ENCODE measurements at regions not wholly inside any gene's neighbourhood (a gene's known extent, or its start where the extent isn't known, plus 50 kb on each side); places are given as distances from the start of the nearest gene placed in this dataset.

- H3K4me1 ChIP-seq (ENCODE audit: control insufficient read depth, low read length), result no peaks in the 10 kb centered on the region
- H4K20me1 ChIP-seq (ENCODE audit: control insufficient read depth, insufficient read depth, low read depth, low read length), result no peaks in the 10 kb centered on the region
- H3K4me2 ChIP-seq (ENCODE audit: low read length), result no peak overlapping the region
- H3K79me2 ChIP-seq (ENCODE audit: control insufficient read depth, low read length), result no peaks in the 10 kb centered on the region
- TF ChIP-seq CTCF (IDR thresholded peaks at IDR 0.05; ENCODE audit: low read depth, low read length, poor library complexity, severe bottlenecking), result no peak
- no peak for TF ChIP-seq EZH2phosphoT487 (IDR thresholded peaks at IDR 0.05; ENCODE audit: borderline replicate concordance, low read length)
- H3K36me3 ChIP-seq (ENCODE audit: control insufficient read depth, low read length), result no peaks in the 10 kb centered on the region
- no peaks in the 10 kb centered on the region for H3K9me3 ChIP-seq (ENCODE audit: control insufficient read depth, insufficient read depth, low read length)
- no peaks in the 10 kb centered on the region for H3K27me3 ChIP-seq (ENCODE audit: control insufficient read depth, low read length)
- H3K4me3 ChIP-seq (ENCODE audit: low read length), result no peak overlapping the region
- H3K27ac ChIP-seq (ENCODE audit: low read depth, low read length), result no peak overlapping the region
- H3F3A ChIP-seq (ENCODE audit: control insufficient read depth, insufficient read depth), result no peaks in the 10 kb centered on the region
- H3K9me2 ChIP-seq (replicated peaks; ENCODE audit: control insufficient read depth, low read length), result no peaks in the 10 kb centered on the region
These were observed 366.0 kb downstream of the TTLL7 start for GRCh38 chr1:83632906-83633305.

GRCh38 chr1:83631851-83632250 is 367.1 kb downstream of the TTLL7 start:
- Histone ChIP-seq H3K4me2 (ENCODE audit: low read length) (no peak overlapping the region), H3K9me2 (replicated peaks; ENCODE audit: control insufficient read depth, low read length) (no peaks in the 10 kb centered on the region), H3K36me3 (ENCODE audit: control insufficient read depth, low read length) (no peaks in the 10 kb centered on the region), H3K27ac (ENCODE audit: low read depth, low read length) (no peak overlapping the region), H3K4me1 (ENCODE audit: control insufficient read depth, low read length) (peaks cover 2% of the 10 kb centered on the region), H3K4me3 (ENCODE audit: low read length) (no peak overlapping the region), H3K9me3 (ENCODE audit: control insufficient read depth, insufficient read depth, low read length) (no peaks in the 10 kb centered on the region), H4K20me1 (ENCODE audit: control insufficient read depth, insufficient read depth, low read depth, low read length) (no peaks in the 10 kb centered on the region), H3K79me2 (ENCODE audit: control insufficient read depth, low read length) (no peaks in the 10 kb centered on the region), H3F3A (ENCODE audit: control insufficient read depth, insufficient read depth) (no peaks in the 10 kb centered on the region), H3K27me3 (ENCODE audit: control insufficient read depth, low read length) (no peaks in the 10 kb centered on the region)
- TF ChIP-seq CTCF (IDR thresholded peaks at IDR 0.05; ENCODE audit: low read depth, low read length, poor library complexity, severe bottlenecking) (no peak), EZH2phosphoT487 (IDR thresholded peaks at IDR 0.05; ENCODE audit: borderline replicate concordance, low read length) (no peak)

GRCh38 chr1:83627045-83627444 is 371.9 kb downstream of the TTLL7 start:
- Histone ChIP-seq H3K79me2 (ENCODE audit: control insufficient read depth, low read length) (no peaks in the 10 kb centered on the region), H3K9me2 (replicated peaks; ENCODE audit: control insufficient read depth, low read length) (no peaks in the 10 kb centered on the region), H3K4me2 (ENCODE audit: low read length) (no peak overlapping the region), H3K27me3 (ENCODE audit: control insufficient read depth, low read length) (no peaks in the 10 kb centered on the region), H3K4me3 (ENCODE audit: low read length) (no peak overlapping the region), H3K27ac (ENCODE audit: low read depth, low read length) (no peak overlapping the region), H3F3A (ENCODE audit: control insufficient read depth, insufficient read depth) (no peaks in the 10 kb centered on the region), H3K36me3 (ENCODE audit: control insufficient read depth, low read length) (no peaks in the 10 kb centered on the region), H3K4me1 (ENCODE audit: control insufficient read depth, low read length) (peaks cover 13% of the 10 kb centered on the region), H3K9me3 (ENCODE audit: control insufficient read depth, insufficient read depth, low read length) (no peaks in the 10 kb centered on the region), H4K20me1 (ENCODE audit: control insufficient read depth, insufficient read depth, low read depth, low read length) (no peaks in the 10 kb centered on the region)
- TF ChIP-seq EZH2phosphoT487 (IDR thresholded peaks at IDR 0.05; ENCODE audit: borderline replicate concordance, low read length), result no peak
- no peak for TF ChIP-seq CTCF (IDR thresholded peaks at IDR 0.05; ENCODE audit: low read depth, low read length, poor library complexity, severe bottlenecking)

GRCh38 chr1:83626603-83627002 is 372.3 kb downstream of the TTLL7 start:
- no peak overlapping the region for H3K4me3 ChIP-seq (ENCODE audit: low read length)
- H3K4me2 ChIP-seq (ENCODE audit: low read length), result no peak overlapping the region
- H3F3A ChIP-seq (ENCODE audit: control insufficient read depth, insufficient read depth), result no peaks in the 10 kb centered on the region
- H3K9me2 ChIP-seq (replicated peaks; ENCODE audit: control insufficient read depth, low read length), result no peaks in the 10 kb centered on the region
- no peaks in the 10 kb centered on the region for H3K36me3 ChIP-seq (ENCODE audit: control insufficient read depth, low read length)
- no peaks in the 10 kb centered on the region for H4K20me1 ChIP-seq (ENCODE audit: control insufficient read depth, insufficient read depth, low read depth, low read length)
- H3K27ac ChIP-seq (ENCODE audit: low read depth, low read length), result no peak overlapping the region
- no peaks in the 10 kb centered on the region for H3K79me2 ChIP-seq (ENCODE audit: control insufficient read depth, low read length)
- H3K4me1 ChIP-seq (ENCODE audit: control insufficient read depth, low read length), result peaks cover 13% of the 10 kb centered on the region
- H3K9me3 ChIP-seq (ENCODE audit: control insufficient read depth, insufficient read depth, low read length), result no peaks in the 10 kb centered on the region
- no peaks in the 10 kb centered on the region for H3K27me3 ChIP-seq (ENCODE audit: control insufficient read depth, low read length)
- TF ChIP-seq CTCF (IDR thresholded peaks at IDR 0.05; ENCODE audit: low read depth, low read length, poor library complexity, severe bottlenecking) (no peak), EZH2phosphoT487 (IDR thresholded peaks at IDR 0.05; ENCODE audit: borderline replicate concordance, low read length) (no peak)
